Left renal pelvis (tissue), 4 donors: ENCODE measurements at regions not wholly inside any gene's neighbourhood (a gene's known extent, or its start where the extent isn't known, plus 50 kb on each side); places are given as distances from the start of the nearest gene placed in this dataset.
"Not testable (repeated sequence)": the region's sequence is repeated elsewhere in the genome, so short reads cannot be mapped to it uniquely, and the experiment has no call there.

Experiments used
- DNase-seq, 4 donors: peaks; one replicate each; pipeline ENCODE4 v3.0.0-alpha.2; 2013; ENCODE audit warnings: low read depth in 4 of 4, low spot score in 3 of 4

DNA sequence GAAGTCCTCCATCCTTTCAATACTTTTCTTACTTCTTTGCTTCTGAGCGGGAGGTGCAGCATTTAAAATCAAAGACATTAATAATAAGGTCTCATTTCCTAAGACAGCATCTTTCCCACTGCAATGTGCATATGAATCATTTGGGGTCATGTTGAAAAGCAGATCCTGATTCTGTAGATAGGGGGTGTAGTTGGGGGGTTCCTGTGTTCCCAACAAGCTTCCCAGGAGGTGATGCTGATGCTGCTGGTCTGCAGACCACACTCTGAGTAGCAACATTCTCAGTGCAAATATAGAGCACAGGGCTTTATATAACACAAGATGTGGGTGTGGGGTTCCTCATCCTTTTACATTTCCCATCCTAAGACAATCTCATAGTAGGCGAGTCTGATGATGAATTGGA lies 126.5 kb upstream of the PALM2AKAP2 start:
- no peak for DNase-seq

DNA sequence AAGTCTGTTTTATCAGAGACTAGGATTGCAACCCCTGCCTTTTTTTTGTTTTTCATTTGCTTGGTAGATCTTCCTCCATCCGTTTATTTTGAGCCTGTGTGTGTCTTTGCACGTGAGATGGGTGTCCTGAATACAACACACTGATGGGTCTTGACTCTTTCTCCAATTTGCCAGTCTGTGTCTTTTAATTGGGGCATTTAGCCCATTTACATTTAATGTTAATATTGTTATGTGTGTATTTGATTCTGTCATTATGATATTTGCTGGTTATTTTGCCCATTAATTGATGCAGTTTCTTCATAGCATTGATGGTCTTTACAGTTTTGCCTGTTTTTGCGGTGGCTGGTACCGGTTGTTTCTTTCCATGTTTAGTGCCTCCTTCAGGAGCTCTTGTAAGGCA lies 116.0 kb upstream of the PALM2AKAP2 start:
- DNase-seq = not testable (repeated sequence)

GRCh38 chr9:109665736-109666135 lies 114.3 kb upstream of the PALM2AKAP2 start:
- not testable (repeated sequence) for DNase-seq

DNA sequence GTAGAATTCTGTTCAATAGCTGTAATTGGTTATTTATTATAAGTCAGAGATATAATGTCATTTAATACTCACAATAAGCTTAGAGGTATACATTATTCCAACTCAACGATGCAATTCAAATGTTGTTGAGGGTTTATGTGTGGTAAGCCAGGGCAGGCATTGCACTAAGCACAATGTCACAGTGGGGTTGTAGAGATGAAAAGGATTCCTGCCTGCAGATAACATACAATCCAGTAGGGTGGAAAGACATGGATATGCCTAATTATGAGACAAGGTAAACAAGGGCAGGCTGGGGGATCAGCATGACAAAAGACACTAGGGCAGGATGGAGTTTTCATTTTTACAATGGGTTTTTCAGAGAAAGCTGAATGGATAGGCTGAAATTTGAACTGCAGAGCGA lies 98.7 kb upstream of the PALM2AKAP2 start:
- DNase-seq = no peak

DNA sequence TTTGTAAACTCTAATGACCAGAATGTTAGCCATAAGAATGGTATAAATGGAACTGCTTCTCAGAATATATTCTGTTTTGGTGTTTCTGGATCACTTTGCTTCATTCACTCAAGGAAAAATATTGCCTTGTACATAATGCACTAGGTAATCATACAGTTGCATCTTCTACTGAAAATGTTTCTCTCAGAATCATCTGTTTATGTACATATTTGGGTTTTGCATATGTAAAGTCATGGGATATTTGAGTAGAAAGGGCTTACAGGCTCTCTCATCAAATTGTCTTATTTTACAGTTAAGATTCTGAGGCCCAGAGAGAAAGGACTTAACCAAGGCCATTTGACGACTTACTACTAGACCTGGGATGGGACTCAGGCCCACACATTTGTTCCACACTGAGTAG lies 97.8 kb upstream of the PALM2AKAP2 start:
- DNase-seq = no peak

DNA sequence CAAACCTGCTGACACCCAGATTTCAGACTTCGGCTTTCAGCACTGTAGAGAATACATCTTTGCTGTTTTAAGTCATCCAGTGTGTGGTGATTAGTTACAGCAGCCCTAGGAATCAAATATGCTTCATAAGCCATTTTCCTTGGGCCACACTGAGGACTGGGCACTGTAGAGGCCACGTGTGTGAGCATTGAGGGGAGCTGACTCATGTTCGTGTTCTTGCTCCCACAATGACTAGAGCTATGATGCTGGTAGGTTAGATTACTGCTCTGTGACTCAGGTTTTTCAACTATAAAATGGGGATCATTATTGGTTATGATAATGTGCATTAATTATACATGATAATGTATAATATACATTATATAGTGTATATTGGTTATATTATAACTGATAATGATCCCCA lies 96.5 kb upstream of the PALM2AKAP2 start:
- DNase-seq = no peak

DNA sequence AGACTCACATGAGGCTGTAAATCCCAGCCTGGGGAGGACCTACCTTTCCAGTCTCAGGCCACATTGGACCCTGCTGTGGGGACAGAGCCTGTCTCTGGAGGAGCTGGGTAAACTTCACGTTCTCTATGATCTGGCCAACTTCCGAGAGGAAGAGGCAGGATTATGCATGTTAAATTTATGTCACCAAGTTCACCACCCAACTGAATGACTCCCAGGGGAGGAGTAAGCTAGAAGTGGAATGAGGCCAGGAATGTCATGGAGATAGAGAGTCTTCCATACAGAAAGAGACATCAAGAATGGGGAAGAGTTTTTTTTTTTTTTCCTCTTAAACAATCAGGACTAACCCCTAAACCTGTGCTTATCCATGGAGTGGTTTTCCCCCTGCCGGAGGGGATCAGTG lies 90.3 kb upstream of the PALM2AKAP2 start:
- no peak for DNase-seq

DNA sequence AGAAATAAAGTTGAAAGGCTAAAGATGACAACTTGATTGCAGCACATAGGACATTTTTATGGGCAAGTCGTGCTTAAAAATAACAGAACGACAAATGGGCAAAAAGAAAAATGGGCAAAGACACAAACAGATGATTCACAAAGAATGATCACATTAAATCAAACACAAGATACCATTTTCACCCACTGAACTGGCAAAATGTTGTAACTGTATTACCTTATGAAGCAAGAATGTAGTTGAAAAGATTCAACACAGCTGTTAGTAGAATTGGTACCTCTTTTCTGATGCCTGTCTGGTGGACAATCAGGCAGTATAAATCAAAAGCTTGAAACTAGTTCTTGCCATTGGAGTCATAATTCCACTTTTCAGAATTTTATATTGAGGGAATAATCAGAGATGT lies 81.0 kb upstream of the PALM2AKAP2 start:
- DNase-seq = no peak

- no peak for DNase-seq
Observed at GRCh38 chr9:109704546-109704945, 75.5 kb upstream of the PALM2AKAP2 start.

- DNase-seq = no peak
Observed at GRCh38 chr9:109705515-109705914, 74.5 kb upstream of the PALM2AKAP2 start.

DNA sequence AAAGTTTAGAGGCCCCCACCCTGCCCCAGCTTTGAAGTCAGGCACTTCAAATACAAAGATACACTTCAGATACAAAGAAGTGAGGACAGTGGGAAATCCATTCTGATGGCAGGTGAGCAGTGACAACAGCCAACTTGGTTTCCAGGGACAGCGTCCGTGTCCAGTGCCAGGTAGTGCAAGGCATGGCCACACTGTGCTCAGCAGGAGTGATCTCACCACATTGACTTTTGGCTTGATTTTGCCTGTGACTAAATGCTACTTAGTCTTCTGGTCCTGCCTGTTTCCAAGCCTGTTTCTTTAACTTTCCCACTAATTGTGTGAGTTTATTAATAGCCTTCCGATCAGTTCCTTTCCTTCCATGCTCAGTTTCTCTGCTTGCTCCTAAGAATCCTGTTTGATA lies 72.6 kb upstream of the PALM2AKAP2 start:
- DNase-seq = no peak

- no peak for DNase-seq
Observed at GRCh38 chr9:109708451-109708945, 71.5 kb upstream of the PALM2AKAP2 start.

DNA sequence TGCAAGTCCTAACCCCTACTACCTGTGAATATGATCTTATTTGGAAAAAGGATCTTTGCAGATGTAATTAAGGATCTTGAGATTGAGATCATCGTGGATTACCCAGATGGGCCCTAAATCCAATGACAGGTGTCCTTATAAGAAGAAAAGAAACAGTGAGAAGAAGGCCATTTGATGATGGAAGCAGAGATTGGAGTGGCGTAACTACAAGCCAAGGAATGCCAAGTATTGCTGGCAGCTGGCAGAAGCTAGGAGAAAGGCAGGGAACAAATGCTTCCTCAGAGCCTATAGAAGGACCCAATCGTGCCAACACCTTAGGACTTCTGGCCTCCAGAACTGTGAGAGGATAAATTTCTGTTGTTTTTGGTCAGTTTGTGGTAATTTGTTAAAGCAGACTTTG lies 70.1 kb upstream of the PALM2AKAP2 start:
- DNase-seq = no peak

DNA sequence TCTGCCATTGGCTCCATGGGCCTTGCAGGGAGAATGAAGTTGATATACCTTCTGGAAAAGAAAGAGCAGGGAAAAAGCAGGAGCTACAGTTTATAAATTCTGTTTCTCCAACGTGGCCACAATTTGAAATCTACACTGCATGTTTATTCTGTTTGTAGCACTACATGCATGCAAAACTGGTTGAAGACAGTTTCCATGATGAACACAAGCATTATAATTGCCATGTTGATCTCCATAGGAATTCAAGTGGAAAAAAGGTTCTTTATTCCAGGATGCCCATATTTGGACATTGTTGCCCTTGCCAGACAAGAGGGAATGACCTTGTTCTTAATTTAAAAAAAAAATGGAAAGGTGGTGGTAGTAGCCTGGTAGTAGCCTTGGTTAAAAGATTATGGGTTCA lies 69.2 kb upstream of the PALM2AKAP2 start:
- no peak for DNase-seq

- no peak for DNase-seq
Observed at GRCh38 chr9:109715344-109715743, 64.7 kb upstream of the PALM2AKAP2 start.

- no peak for DNase-seq
Observed at GRCh38 chr9:109716631-109717030, 63.4 kb upstream of the PALM2AKAP2 start.

DNA sequence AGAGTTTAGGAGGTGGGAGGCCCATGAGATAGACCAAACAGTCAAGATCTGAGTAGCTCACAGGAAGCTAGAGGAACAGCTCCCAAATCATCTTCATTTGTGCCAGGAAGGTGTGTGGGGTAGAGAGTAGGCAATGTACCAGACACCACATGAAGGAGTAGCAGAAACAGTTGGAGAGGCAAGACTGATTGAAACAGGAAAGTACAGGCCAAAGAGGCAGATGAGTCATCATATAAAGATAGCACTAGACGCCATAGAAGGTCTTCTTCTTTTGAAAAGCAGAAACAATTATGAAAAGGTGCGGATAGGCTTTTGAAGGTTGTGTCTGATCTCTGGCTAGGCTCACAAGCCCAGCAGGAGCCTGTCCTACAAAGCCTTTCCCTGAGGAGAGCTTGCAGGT lies 62.7 kb upstream of the PALM2AKAP2 start:
- no peak for DNase-seq

DNA sequence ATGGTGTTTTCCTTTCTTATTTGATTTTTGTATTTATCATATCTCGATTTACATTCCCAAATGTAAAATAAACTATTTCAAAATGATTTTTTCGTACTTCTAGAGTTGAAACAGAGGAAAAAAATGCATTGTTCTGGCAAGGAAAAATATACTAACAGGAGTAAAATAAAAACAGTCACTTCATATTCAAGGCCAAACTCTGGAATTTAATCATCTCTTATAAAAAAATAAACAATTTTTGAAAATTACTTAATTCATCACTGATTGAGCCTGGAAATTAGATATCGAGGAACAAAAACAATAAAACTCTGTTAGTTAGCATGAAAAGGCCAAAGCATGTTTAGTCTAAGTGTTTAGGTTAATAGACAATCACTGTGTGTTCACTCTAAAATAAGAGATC lies 61.1 kb upstream of the PALM2AKAP2 start:
- no peak for DNase-seq

DNA sequence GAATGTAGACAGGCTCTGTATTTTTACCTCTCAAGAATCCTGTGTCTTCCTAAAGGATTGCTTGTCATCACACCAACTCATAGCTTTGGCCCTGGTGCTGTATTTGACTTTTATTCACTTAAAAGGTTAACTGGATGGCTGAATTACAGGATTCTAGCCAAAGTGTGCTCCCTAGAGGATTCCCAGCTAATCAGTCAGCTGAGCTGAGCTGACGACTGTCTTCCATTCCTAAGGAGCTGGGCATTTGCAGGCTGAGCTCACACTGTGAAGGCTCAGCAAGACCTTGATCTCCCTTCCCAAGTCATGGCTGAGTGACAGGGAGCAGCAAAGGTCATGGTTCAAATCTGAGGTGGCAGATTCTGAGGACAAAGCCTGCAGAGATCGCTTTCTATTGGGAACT lies 59.0 kb upstream of the PALM2AKAP2 start:
- no peak for DNase-seq

GRCh38 chr9:109722007-109722406 lies 58.0 kb upstream of the PALM2AKAP2 start:
- no peak for DNase-seq

- no peak for DNase-seq
Observed at GRCh38 chr9:109723781-109724180, 56.2 kb upstream of the PALM2AKAP2 start.

DNA sequence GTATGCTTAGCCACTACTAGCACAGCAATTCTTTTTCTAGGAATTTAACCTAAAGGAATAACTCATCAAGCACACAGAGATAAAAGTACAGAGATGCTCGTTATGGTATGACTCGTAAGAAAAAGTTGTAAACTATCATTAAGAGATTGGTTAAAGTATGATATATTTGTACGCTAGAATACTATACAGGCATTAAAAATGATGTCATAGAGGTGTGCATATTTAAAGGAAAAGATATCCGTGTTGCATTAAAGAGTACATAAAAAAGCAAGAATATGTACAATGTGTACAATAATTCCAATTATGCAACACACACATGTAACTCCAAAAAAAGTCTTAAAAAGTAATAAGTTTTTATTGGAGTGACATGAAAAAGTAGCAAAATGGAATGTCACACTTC lies 54.5 kb upstream of the PALM2AKAP2 start:
- DNase-seq = no peak

DNA sequence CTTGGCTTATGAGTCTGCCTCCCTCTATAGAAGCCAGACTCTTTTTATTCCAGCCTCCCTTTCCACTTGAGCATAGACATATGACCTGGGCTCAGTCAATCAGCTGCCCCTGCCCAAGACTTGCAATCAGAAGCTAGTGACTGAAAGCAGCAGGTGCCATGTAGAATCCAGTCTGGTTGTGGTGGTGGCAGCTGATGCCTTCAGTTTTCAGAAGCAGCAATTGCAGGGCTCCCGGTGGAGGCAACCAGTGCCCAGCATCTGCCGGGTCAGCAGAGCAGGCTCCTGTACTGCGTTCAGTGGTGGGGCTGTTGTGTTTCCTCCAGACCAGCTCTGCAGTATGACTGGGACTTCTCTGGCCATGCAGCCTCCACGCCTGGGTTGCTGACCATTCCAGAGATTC lies 53.9 kb upstream of the PALM2AKAP2 start:
- DNase-seq = no peak
